ENCODE measurements at regions not wholly inside any gene's neighbourhood (a gene's known extent, or its start where the extent isn't known, plus 50 kb on each side); places are given as distances from the start of the nearest gene placed in this dataset.

DNA sequence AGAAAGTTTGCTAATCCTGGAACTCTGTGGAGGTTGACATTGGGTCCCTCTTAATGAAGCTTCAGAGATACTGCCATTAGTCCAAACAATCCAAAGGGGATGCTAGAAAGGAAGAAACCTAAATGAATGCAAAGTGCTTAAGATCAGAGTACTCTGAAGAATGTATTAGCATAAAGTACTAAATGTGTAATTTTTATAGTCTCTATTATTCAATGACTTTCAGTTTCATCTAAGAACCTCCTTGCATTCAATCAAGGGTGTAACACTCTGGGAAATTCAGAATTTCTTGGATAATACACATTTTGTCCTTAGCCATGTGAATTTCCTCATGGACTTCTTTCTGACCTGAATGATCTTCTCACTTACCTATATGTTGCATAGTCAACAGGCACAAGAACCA lies 1078.5 kb upstream of the ADGRL4 start:
- intact Hi-C loops (cut with DNase I) = no loop called here
- no peak for DNase-seq (ENCODE audit: low spot score)

GRCh38 chr1:80083892-80084291 lies 1077.4 kb upstream of the ADGRL4 start:
- intact Hi-C loops (cut with DNase I) = no loop called here

DNA sequence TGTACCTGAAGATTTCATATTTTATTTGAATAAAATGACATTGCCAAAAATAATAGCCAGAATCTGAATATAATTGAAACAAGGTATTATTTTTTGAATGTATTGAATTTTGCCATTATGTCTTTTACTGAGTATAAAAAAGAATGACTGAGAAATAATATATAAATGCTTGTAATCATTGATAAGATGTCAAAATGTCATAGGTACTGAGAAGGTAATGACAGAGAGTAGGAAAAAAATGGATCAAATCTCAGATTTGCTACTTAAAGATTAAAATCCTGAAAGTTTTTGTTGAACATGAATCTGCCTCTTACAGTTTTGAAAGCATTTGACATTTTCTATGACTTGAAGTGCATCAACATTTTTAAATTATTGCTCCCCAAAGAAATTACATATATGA lies 1069.9 kb upstream of the ADGRL4 start:
- no peak for DNase-seq (ENCODE audit: low spot score)
- intact Hi-C loops (cut with DNase I) = no loop called here

More at GRCh38 chr1:80083892-80084291, 1077.4 kb upstream of the ADGRL4 start:
- no peak for DNase-seq (ENCODE audit: low spot score)

DNA sequence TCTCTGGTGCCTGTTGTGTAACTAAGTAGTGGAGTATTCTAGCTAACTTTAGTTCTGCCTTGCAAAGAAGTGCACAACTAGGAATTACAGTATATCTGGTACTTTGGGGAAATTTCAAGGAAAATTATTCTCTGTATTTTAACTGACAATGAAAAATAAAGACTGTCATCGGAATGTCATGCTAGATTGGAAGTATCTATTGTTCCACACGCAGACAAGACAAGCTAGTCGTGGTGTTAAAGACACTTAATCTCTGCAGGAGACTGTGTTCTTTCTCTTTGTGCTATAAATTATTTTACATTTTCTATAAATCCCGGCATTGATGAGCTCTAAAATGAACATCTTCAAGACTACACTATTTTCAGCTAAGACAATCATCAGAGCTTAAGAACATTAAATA lies 1068.8 kb upstream of the ADGRL4 start:
- intact Hi-C loops (cut with DNase I) = no loop called here
- no peak for DNase-seq (ENCODE audit: low spot score)

- intact Hi-C loops (cut with DNase I) = no loop called here
- DNase-seq (ENCODE audit: low spot score) = no peak
These were observed 1066.0 kb upstream of the ADGRL4 start for GRCh38 chr1:80072563-80072962.

DNA sequence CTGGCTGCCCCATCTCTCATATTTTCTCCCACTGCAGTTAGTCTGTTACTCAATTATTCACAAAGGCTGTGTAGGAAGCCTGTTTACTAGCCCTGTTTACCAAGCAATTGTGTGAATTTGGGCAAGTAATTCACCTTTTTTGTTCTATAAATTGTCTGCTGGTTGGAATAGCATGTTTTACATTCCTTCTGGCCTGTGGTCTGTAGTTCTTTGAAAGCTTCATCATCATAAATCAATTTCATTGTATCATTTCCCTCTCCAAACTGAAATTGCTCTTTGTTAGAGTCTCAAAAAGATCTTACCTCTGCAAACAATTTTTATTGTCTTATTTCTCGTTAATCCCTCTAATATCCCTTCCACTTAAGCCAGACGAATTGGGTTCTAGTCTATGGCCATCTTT lies 1059.5 kb upstream of the ADGRL4 start:
- intact Hi-C loops (cut with DNase I) = no loop called here
- no peak for DNase-seq (ENCODE audit: low spot score)

DNA sequence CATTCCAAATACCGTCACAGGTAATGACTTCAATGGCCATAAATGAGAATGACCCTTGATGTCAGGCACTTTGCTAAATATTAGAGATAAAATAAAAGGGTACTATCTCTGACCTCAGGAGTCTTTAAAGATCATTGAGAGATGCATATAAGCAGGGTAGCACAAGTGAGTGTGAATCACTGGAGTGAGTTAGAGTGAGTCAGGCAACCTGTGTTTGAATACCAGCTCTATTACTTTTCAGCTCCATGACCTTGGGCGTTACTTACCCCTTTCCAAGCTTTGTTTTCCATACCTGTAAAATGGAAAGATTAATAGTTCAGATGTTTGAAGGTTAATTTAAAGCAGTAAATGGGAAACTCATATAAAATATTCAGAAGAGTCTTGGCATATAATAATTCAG lies 1058.0 kb upstream of the ADGRL4 start:
- DNase-seq (ENCODE audit: low spot score) = no peak
- intact Hi-C loops (cut with DNase I) = no loop called here

- DNase-seq (ENCODE audit: low spot score) = no peak
- intact Hi-C loops (cut with DNase I) = no loop called here
These were observed 1053.4 kb upstream of the ADGRL4 start for GRCh38 chr1:80059940-80060339.

GRCh38 chr1:80056179-80056578 lies 1049.6 kb upstream of the ADGRL4 start:
- intact Hi-C loops (cut with DNase I) = no loop called here
- no peak for DNase-seq (ENCODE audit: low spot score)

GRCh38 chr1:80054129-80054528 lies 1047.6 kb upstream of the ADGRL4 start:
- intact Hi-C loops (cut with DNase I) = no loop called here
- no peak for DNase-seq (ENCODE audit: low spot score)

GRCh38 chr1:80053613-80054012 lies 1047.1 kb upstream of the ADGRL4 start:
- intact Hi-C loops (cut with DNase I) = no loop called here
- DNase-seq (ENCODE audit: low spot score) = no peak

GRCh38 chr1:80050523-80050922 lies 1044.0 kb upstream of the ADGRL4 start:
- intact Hi-C loops (cut with DNase I) = no loop called here
- DNase-seq (ENCODE audit: low spot score) = no peak

DNA sequence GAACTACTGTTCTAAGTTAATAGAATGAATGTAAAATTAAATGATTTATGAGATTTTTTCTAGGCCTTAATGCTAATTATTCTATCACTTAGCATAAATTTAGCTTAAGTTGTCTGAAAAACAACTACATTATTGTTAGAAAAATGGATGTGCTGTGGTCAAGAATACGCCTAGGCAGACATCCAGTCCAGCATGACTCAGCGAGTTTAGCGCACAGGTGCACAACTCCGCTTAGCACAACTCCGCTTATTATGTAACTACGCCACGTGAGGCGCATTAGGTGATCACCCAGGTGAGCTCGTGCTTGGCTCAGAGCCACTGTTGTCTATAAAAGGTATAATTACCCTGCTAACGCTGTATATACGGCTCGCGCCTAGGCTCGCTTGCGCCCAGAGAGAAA lies 1043.6 kb upstream of the ADGRL4 start:
- DNase-seq (ENCODE audit: low spot score) = no peak
- intact Hi-C loops (cut with DNase I) = no loop called here

DNA sequence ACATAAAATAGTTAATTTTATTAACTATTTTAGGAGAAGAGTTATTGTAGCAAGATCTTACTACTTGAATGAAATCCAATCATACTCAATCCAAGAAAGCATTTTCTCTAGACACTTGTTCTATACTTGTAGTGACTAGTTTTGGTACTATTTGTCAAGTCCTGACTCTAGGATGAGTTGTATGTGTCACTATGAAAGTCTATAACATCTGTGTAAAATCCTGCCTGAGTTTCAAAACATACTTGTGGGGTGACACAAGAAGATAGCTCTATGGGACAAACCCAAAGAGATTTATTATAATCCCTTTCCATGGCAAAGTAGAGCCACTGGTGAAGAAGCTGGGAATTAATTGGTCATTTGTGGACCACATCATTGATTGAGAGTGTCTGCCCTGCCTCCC lies 1042.2 kb upstream of the ADGRL4 start:
- intact Hi-C loops (cut with DNase I) = no loop called here
- no peak for DNase-seq (ENCODE audit: low spot score)

DNA sequence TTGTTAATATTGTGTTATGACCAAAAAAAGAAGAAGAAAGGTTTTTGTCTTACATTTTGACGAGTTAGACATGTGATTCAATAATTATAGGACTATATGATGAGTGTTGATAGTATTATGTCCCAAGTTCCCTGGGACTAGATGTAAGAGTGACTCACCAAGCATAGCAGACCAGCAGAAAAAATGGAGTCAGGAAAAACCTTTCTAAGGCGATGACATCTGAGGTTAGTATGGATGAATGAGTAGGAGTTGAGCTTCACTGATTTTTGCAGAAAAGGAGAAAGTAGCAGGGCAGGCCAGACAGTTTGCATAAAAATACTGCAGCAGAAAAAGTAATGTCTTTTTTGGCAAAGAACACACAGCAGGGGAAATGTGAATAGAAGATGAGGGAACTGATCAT lies 1041.3 kb upstream of the ADGRL4 start:
- no peak for DNase-seq (ENCODE audit: low spot score)
- intact Hi-C loops (cut with DNase I) = no loop called here

DNA sequence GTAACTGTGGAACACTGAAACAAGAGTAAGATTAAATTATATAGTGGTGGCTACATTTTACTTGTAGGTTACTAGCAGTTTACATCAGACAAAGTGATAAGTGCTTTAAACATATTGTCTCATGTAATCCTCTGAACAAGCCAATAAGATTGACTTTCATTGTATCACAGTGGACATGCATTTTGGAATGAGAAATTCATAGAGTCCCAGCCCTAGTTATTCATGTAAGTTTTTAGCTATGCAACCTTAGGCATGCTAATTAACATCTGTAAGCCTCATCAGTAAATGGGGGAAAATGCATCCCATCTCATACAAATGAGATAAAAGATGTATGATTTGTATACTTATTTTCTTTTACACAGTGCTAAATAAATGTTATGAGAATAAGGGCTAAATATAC lies 1038.1 kb upstream of the ADGRL4 start:
- DNase-seq (ENCODE audit: low spot score) = no peak
- intact Hi-C loops (cut with DNase I) = no loop called here

GRCh38 chr1:80036690-80037432 lies 1030.3 kb upstream of the ADGRL4 start:
- intact Hi-C loops (cut with DNase I) = no loop called here
- no peak for DNase-seq (ENCODE audit: low spot score)

- intact Hi-C loops (cut with DNase I) = no loop called here
- DNase-seq (ENCODE audit: low spot score) = no peak
These were observed 1016.8 kb upstream of the ADGRL4 start for GRCh38 chr1:80023358-80023757.

DNA sequence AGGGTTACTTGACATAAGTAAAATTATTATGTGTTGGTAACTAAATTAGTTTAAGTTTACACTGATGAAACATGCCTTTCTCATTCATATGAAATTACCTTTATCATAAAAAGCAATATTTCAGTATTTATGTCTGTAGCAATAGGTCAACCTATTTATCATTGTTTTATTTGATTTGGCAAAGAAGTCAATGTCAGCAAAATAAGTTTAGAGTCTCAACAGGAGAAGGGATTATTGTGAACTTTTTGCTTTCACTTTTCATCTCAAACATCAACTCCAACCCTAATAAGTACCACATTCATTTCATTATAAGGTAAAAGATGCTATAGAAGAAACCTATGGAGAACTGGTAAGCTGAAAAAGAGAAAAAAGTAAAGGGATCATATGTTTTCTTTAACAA lies 1015.4 kb upstream of the ADGRL4 start:
- DNase-seq (ENCODE audit: low spot score) = no peak
- intact Hi-C loops (cut with DNase I) = no loop called here

DNA sequence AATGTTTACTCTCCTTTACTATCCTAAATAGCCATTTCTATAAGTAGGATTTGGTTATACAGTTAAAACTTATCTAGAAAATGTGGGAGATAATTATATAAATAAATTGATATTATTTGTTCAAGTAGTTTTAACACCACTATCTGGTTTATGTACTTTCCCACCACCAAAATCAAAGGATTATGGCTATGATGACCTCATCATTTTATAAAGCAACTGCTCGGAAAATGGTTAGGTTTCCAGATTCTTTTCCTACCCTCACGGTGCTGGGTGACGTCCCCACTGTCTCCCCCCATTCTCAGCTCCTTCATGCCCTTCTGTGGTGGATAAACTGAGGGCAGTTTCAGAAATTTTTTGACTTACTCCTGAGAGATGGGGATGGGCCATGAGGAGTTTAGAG lies 1011.8 kb upstream of the ADGRL4 start:
- intact Hi-C loops (cut with DNase I) = no loop called here
- DNase-seq (ENCODE audit: low spot score) = no peak

- no peak for DNase-seq (ENCODE audit: low spot score)
- intact Hi-C loops (cut with DNase I) = no loop called here
These were observed 1002.4 kb upstream of the ADGRL4 start for GRCh38 chr1:80008934-80009333.

- intact Hi-C loops (cut with DNase I) = no loop called here
- DNase-seq (ENCODE audit: low spot score) = no peak
These were observed 996.7 kb upstream of the ADGRL4 start for GRCh38 chr1:80003250-80003649.
